ENCODE measurements at regions not wholly inside any gene's neighbourhood (a gene's known extent, or its start where the extent isn't known, plus 50 kb on each side); places are given as distances from the start of the nearest gene placed in this dataset.

GRCh38 chr14:42441615-42442014, 834.9 kb downstream of the LRFN5 start:
- DNase-seq: no peak

- no peak for DNase-seq
These were observed 831.1 kb downstream of the LRFN5 start for GRCh38 chr14:42437809-42438208.

GRCh38 chr14:42429401-42429800, 822.7 kb downstream of the LRFN5 start:
- no peak for DNase-seq

GRCh38 chr14:42428996-42429395, 822.3 kb downstream of the LRFN5 start:
- DNase-seq: no peak

GRCh38 chr14:42424501-42424900, 817.8 kb downstream of the LRFN5 start:
- no peak for DNase-seq

GRCh38 chr14:42421377-42422078, 814.9 kb downstream of the LRFN5 start:
- DNase-seq: no peak

GRCh38 chr14:42420071-42420470, 813.4 kb downstream of the LRFN5 start:
- DNase-seq: no peak

GRCh38 chr14:42407153-42407552, 800.5 kb downstream of the LRFN5 start:
- no peak for DNase-seq

GRCh38 chr14:42391146-42391834, 784.6 kb downstream of the LRFN5 start:
- no peak for DNase-seq

GRCh38 chr14:42378880-42379279, 772.2 kb downstream of the LRFN5 start:
- DNase-seq: no peak

GRCh38 chr14:42378274-42378673, 771.6 kb downstream of the LRFN5 start:
- DNase-seq: no peak

GRCh38 chr14:42374332-42374731, 767.7 kb downstream of the LRFN5 start:
- no peak for DNase-seq

- no peak for DNase-seq
These were observed 763.4 kb downstream of the LRFN5 start for GRCh38 chr14:42370056-42370455.

GRCh38 chr14:42368234-42368633, 761.6 kb downstream of the LRFN5 start:
- no peak for DNase-seq

- no peak for DNase-seq
These were observed 746.6 kb downstream of the LRFN5 start for GRCh38 chr14:42353315-42353714.

GRCh38 chr14:42335918-42336317, 729.2 kb downstream of the LRFN5 start:
- no peak for DNase-seq

GRCh38 chr14:42334931-42335330, 728.3 kb downstream of the LRFN5 start:
- no peak for DNase-seq

GRCh38 chr14:42323426-42323825, 716.8 kb downstream of the LRFN5 start:
- DNase-seq: no peak

GRCh38 chr14:42322531-42323284, 716.0 kb downstream of the LRFN5 start:
- DNase-seq: no peak

- DNase-seq: no peak
These were observed 713.3 kb downstream of the LRFN5 start for GRCh38 chr14:42319996-42320395.

- peak; percentile 21 for DNase-seq
These were observed 710.0 kb downstream of the LRFN5 start for GRCh38 chr14:42316693-42317092.

GRCh38 chr14:42311876-42312275, 705.2 kb downstream of the LRFN5 start:
- DNase-seq: no peak

- no peak for DNase-seq
These were observed 700.7 kb downstream of the LRFN5 start for GRCh38 chr14:42307239-42307825.

GRCh38 chr14:42299692-42300091, 693.0 kb downstream of the LRFN5 start:
- no peak for DNase-seq
